ENCODE measurements at regions not wholly inside any gene's neighbourhood (a gene's known extent, or its start where the extent isn't known, plus 50 kb on each side); places are given as distances from the start of the nearest gene placed in this dataset.

GRCh38 chr2:236819275-236820002, 249.8 kb downstream of the ACKR3 start:
- ChIA-PET CTCF (ENCODE audit: low intra/inter-chr PET ratio, low total read pairs) (no interaction called here), POLR2A (no interaction called here)
- Histone ChIP-seq H3K36me3 (replicated peaks in 1 of 2; ENCODE audit: control insufficient read depth in 1 of 2, insufficient read depth in 2 of 2, low read length in 2 of 2) (no peaks in the 10 kb centered on the region), H3K4me2 (ENCODE audit: low read depth, low read length) (no peak overlapping the region), H2AFZ (ENCODE audit: low read length) (no peak overlapping the region), H3K4me1 (ENCODE audit: insufficient read depth, low read length) (no peaks in the 10 kb centered on the region), H3K9me3 (ENCODE audit: low read length) (no peaks in the 10 kb centered on the region), H3K9ac (ENCODE audit: insufficient read depth, low read depth, low read length) (no peak overlapping the region), H4K20me1 (ENCODE audit: insufficient read depth, low read length) (no peaks in the 10 kb centered on the region), H3K4me3 (replicated peaks in 1 of 3; ENCODE audit: insufficient read depth in 1 of 3, low read depth in 2 of 3, low read length in 3 of 3) (no peak overlapping the region), H3K27ac (ENCODE audit: extremely low read length, insufficient read depth, low read length) (no peak overlapping the region), H3K27me3 (ENCODE audit: control insufficient read depth in 1 of 2, insufficient read depth in 2 of 2, low read length in 2 of 2) (peaks cover 0 to 4% of the 10 kb centered on the region in 2 experiments; a peak in 2 of 5 replicates), H3K79me2 (ENCODE audit: insufficient read depth, low read length) (no peaks in the 10 kb centered on the region)
- 49% methylated on average over 19 of the region's 19 CpGs for WGBS (ENCODE audit: low lambda C conversion rate)
- TF ChIP-seq ZBTB21 (CRISPR knock-in tag; IDR thresholded peaks at IDR 0.05) (no peak), CENPX (CRISPR knock-in tag; IDR thresholded peaks at IDR 0.05) (no peak), BORCS8-MEF2B (CRISPR knock-in tag; IDR thresholded peaks at IDR 0.05) (no peak), MNT (IDR thresholded peaks at IDR 0.05) (peak; percentile 86)
- intact Hi-C loops (cut with micrococcal nuclease; ENCODE audit: unreplicated experiment) = loop anchor here (10.0 kb wide), 1 partner anchor 205 kb away; no protein-coding TSS in a partner anchor
- no peak for FAIRE-seq
- ATAC-seq = no peak
- in situ Hi-C loops (cut with HindIII; ENCODE audit: extremely low pct_ligation_motif_present, low pct_unique_long_range_greater_than_20kb) = no loop called here
- BruUV-seq (replicated peaks) = no TSS peak
- no peak for DNase-seq (ENCODE audit: low spot score)

GRCh38 chr2:236820763-236821344, 251.2 kb downstream of the ACKR3 start:
- Histone ChIP-seq H3K9ac (ENCODE audit: insufficient read depth, low read depth, low read length) (no peak overlapping the region), H3K27me3 (ENCODE audit: control insufficient read depth in 1 of 2, insufficient read depth in 2 of 2, low read length in 2 of 2) (peaks cover 0 to 4% of the 10 kb centered on the region in 2 experiments; a peak in 2 of 5 replicates), H2AFZ (ENCODE audit: low read length) (no peak overlapping the region), H3K79me2 (ENCODE audit: insufficient read depth, low read length) (no peaks in the 10 kb centered on the region), H3K36me3 (replicated peaks in 1 of 2; ENCODE audit: control insufficient read depth in 1 of 2, insufficient read depth in 2 of 2, low read length in 2 of 2) (no peaks in the 10 kb centered on the region), H3K4me3 (replicated peaks in 1 of 3; ENCODE audit: insufficient read depth in 1 of 3, low read depth in 2 of 3, low read length in 3 of 3) (no peak overlapping the region), H3K9me3 (ENCODE audit: low read length) (no peaks in the 10 kb centered on the region), H4K20me1 (ENCODE audit: insufficient read depth, low read length) (no peaks in the 10 kb centered on the region), H3K4me1 (ENCODE audit: insufficient read depth, low read length) (no peaks in the 10 kb centered on the region), H3K27ac (ENCODE audit: extremely low read length, insufficient read depth, low read length) (no peak overlapping the region), H3K4me2 (ENCODE audit: low read depth, low read length) (no peak overlapping the region)
- ChIA-PET CTCF (ENCODE audit: low intra/inter-chr PET ratio, low total read pairs) (no interaction called here), POLR2A (no interaction called here)
- ATAC-seq (no peak), DNase-seq (ENCODE audit: low spot score) (no peak), FAIRE-seq (no peak)
- no TSS peak for BruUV-seq (replicated peaks)
- intact Hi-C loops (cut with micrococcal nuclease; ENCODE audit: unreplicated experiment) (no loop called here), in situ Hi-C loops (cut with HindIII; ENCODE audit: extremely low pct_ligation_motif_present, low pct_unique_long_range_greater_than_20kb) (no loop called here)
- 54% methylated on average over 10 of the region's 10 CpGs for WGBS (ENCODE audit: low lambda C conversion rate)
- TF ChIP-seq TGIF2 (CRISPR knock-in tag; IDR thresholded peaks at IDR 0.05) = no peak
- TF ChIP-seq REXO4 (CRISPR knock-in tag; IDR thresholded peaks at IDR 0.05; ENCODE audit: borderline replicate concordance) = no peak
- no peak for TF ChIP-seq KLF9 (CRISPR knock-in tag; IDR thresholded peaks at IDR 0.05; ENCODE audit: low read depth)
- TF ChIP-seq ZNF513 (CRISPR knock-in tag; conservative IDR thresholded peaks at IDR 0.05) = no peak
- TF ChIP-seq ZNF678 (CRISPR knock-in tag; IDR thresholded peaks at IDR 0.05) = no peak
- no peak for TF ChIP-seq ZNF567 (CRISPR knock-in tag; IDR thresholded peaks at IDR 0.05; ENCODE audit: borderline replicate concordance)
- no peak for TF ChIP-seq ZNF629 (CRISPR knock-in tag; conservative IDR thresholded peaks at IDR 0.05)
- no peak for TF ChIP-seq PLSCR1 (CRISPR knock-in tag; IDR thresholded peaks at IDR 0.05; ENCODE audit: borderline replicate concordance)
- no peak for TF ChIP-seq FOXA3 (CRISPR knock-in tag; IDR thresholded peaks at IDR 0.05)
- no peak for TF ChIP-seq ZBTB7A (CRISPR knock-in tag; IDR thresholded peaks at IDR 0.05)
- TF ChIP-seq ZNF350 (CRISPR knock-in tag; IDR thresholded peaks at IDR 0.05; ENCODE audit: borderline replicate concordance, low read depth) = no peak

Measured in HepG2 (cell line).